ENCODE measurements at regions not wholly inside any gene's neighbourhood (a gene's known extent, or its start where the extent isn't known, plus 50 kb on each side); places are given as distances from the start of the nearest gene placed in this dataset.

DNA sequence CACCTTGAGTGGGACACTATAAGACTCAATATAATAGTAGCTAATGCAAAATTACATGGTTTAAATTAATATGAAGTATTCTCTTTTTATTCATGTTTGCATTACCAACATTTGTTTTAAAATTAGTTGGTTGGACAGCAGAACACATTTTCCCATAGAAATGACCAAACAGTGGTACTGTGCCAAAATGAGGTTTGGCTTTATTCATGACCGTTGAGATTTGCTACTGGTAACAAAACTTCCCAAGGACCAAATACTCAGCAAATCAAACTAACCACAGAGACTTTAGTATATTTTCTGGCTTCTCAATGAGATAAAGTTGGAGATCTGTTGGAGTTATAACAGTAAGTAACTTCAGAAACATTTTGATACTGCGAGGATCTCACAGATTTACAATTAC, 637.8 kb upstream of the MEF2C start:
- no peaks in the 10 kb centered on the region for H4K20me1 ChIP-seq (ENCODE audit: insufficient read depth, poor library complexity, severe bottlenecking)
- no peaks in the 10 kb centered on the region for H3K27me3 ChIP-seq
- no peak overlapping the region for H3K4me2 ChIP-seq
- 94% methylated on average over 2 of the region's 2 CpGs for WGBS (ENCODE audit: low lambda C conversion rate, missing lambda C conversion rate)
- H3K9me2 ChIP-seq (replicated peaks; ENCODE audit: insufficient read depth): no peaks in the 10 kb centered on the region
- no peak for TF ChIP-seq EZH2phosphoT487 (IDR thresholded peaks at IDR 0.05; ENCODE audit: low read depth, severe bottlenecking, unreplicated experiment)
- TF ChIP-seq, protein P1, sequence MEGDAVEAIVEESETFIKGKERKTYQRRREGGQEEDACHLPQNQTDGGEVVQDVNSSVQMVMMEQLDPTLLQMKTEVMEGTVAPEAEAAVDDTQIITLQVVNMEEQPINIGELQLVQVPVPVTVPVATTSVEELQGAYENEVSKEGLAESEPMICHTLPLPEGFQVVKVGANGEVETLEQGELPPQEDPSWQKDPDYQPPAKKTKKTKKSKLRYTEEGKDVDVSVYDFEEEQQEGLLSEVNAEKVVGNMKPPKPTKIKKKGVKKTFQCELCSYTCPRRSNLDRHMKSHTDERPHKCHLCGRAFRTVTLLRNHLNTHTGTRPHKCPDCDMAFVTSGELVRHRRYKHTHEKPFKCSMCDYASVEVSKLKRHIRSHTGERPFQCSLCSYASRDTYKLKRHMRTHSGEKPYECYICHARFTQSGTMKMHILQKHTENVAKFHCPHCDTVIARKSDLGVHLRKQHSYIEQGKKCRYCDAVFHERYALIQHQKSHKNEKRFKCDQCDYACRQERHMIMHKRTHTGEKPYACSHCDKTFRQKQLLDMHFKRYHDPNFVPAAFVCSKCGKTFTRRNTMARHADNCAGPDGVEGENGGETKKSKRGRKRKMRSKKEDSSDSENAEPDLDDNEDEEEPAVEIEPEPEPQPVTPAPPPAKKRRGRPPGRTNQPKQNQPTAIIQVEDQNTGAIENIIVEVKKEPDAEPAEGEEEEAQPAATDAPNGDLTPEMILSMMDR (IDR thresholded peaks at IDR 0.05; ENCODE audit: poor library complexity): no peak
- no peak for TF ChIP-seq EZH2 (IDR thresholded peaks at IDR 0.05; ENCODE audit: borderline replicate concordance)
- no peaks in the 10 kb centered on the region for H3K79me2 ChIP-seq
- no peaks in the 10 kb centered on the region for H3K4me1 ChIP-seq (ENCODE audit: insufficient read depth)
- no peak for DNase-seq (ENCODE audit: low spot score)
- no peak overlapping the region for H2AFZ ChIP-seq
- H3K36me3 ChIP-seq (replicated peaks; ENCODE audit: insufficient read depth, low read depth): no peaks in the 10 kb centered on the region
- H3K4me3 ChIP-seq: no peak overlapping the region
- no peaks in the 10 kb centered on the region for H3K9me3 ChIP-seq (ENCODE audit: low read depth)
- no peak overlapping the region for H3K27ac ChIP-seq

DNA sequence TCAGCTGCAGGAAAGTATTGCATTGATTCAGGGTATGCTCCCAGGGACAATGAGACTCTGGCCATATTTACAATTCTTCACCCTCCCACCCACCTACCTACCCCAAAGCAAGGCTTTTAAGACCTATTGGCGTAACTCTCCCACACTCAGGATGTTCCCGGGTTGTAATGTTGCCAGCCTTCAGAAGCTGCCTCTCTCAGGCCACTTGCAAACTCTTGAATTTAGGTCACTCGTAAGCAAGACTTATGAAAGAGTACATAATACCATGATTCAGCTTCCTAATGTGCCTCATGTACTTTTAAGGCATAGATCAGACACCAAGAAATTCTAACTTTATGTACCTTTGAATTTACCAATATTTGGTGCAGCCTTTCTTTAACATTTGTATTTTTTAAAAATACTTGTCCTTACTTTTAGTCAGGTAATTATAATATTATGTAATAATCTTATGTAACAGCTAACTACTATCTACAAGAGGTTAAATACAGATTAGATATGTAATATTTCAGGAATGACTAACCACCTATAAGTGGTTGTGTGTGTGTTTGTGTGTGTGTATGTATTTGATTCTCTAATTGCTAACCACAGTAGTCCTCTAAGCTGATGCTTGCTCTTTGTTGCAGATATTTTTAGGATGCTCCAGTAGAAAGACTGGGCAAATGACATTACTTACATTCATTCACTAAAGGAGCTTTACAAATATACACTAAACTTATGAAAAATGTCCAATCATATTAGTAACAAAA, 630.5 kb upstream of the MEF2C start:
- DNase-seq (ENCODE audit: low spot score): no peak
- TF ChIP-seq, protein P1 (IDR thresholded peaks at IDR 0.05; ENCODE audit: poor library complexity): no peak
- TF ChIP-seq EZH2 (IDR thresholded peaks at IDR 0.05; ENCODE audit: borderline replicate concordance): no peak
- no peak for TF ChIP-seq EZH2phosphoT487 (IDR thresholded peaks at IDR 0.05; ENCODE audit: low read depth, severe bottlenecking, unreplicated experiment)
- no peaks in the 10 kb centered on the region for H3K9me3 ChIP-seq (ENCODE audit: low read depth)
- no peaks in the 10 kb centered on the region for H3K79me2 ChIP-seq
- H3K27ac ChIP-seq: no peak overlapping the region
- no peaks in the 10 kb centered on the region for H3K9me2 ChIP-seq (replicated peaks; ENCODE audit: insufficient read depth)
- H3K4me1 ChIP-seq (ENCODE audit: insufficient read depth): no peaks in the 10 kb centered on the region
- no peak overlapping the region for H2AFZ ChIP-seq
- H3K4me2 ChIP-seq: no peak overlapping the region
- H3K27me3 ChIP-seq: no peaks in the 10 kb centered on the region
- no peaks in the 10 kb centered on the region for H4K20me1 ChIP-seq (ENCODE audit: insufficient read depth, poor library complexity, severe bottlenecking)
- 82% methylated on average over 3 of the region's 3 CpGs for WGBS (ENCODE audit: low lambda C conversion rate, missing lambda C conversion rate)
- H3K36me3 ChIP-seq (replicated peaks; ENCODE audit: insufficient read depth, low read depth): no peaks in the 10 kb centered on the region
- no peak overlapping the region for H3K4me3 ChIP-seq

DNA sequence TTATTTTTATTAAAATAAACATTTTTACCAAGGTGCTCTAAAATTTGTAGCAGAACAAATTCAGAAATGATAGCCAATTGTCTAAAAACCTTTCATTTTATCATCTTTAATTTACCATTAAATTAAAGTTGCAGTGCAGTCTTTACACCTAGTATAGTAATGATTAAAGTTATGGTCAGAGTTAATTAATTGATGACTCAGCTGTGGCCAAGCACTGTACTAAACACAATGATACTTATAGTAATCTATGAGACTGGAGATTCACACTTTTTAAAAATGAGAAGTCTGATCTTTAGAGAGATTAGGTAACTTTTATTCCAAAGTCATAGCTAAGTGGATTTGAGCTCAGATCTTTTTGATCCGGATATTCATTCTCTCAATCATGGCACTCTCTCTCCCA, 621.1 kb upstream of the MEF2C start:
- TF ChIP-seq, protein P1 (IDR thresholded peaks at IDR 0.05; ENCODE audit: poor library complexity): no peak
- TF ChIP-seq EZH2 (IDR thresholded peaks at IDR 0.05; ENCODE audit: borderline replicate concordance) (no peak), EZH2phosphoT487 (IDR thresholded peaks at IDR 0.05; ENCODE audit: low read depth, severe bottlenecking, unreplicated experiment) (no peak)
- Histone ChIP-seq H3K27me3 (no peaks in the 10 kb centered on the region), H3K36me3 (replicated peaks; ENCODE audit: insufficient read depth, low read depth) (no peaks in the 10 kb centered on the region), H3K4me3 (no peak overlapping the region), H3K4me1 (ENCODE audit: insufficient read depth) (no peaks in the 10 kb centered on the region), H3K9me2 (replicated peaks; ENCODE audit: insufficient read depth) (no peaks in the 10 kb centered on the region), H3K79me2 (no peaks in the 10 kb centered on the region), H3K9me3 (ENCODE audit: low read depth) (no peaks in the 10 kb centered on the region), H4K20me1 (ENCODE audit: insufficient read depth, poor library complexity, severe bottlenecking) (no peaks in the 10 kb centered on the region), H3K4me2 (no peak overlapping the region), H2AFZ (no peak overlapping the region), H3K27ac (no peak overlapping the region)
- DNase-seq (ENCODE audit: low spot score): no peak
- 100% methylated on average over 1 of the region's 1 CpG for WGBS (ENCODE audit: low lambda C conversion rate, missing lambda C conversion rate)
